GM19463 (cell line): ENCODE measurements at regions not wholly inside any gene's neighbourhood (a gene's known extent, or its start where the extent isn't known, plus 50 kb on each side); places are given as distances from the start of the nearest gene placed in this dataset.
A peak's percentile ranks its signal among the peaks of the same experiment; 100 is the strongest.

Source experiments
- ATAC-seq: cut with Tn5 transposase; IDR thresholded peaks from one replicate; pipeline ENCODE4 v1.9.1; 2021; ENCODE audit warnings: mild to moderate bottlenecking, moderate library complexity; ENCODE audit not compliant: unreplicated experiment

- no peak for ATAC-seq
Observed at GRCh38 chr1:95370691-95371562, 136.9 kb downstream of the RWDD3 start.

GRCh38 chr1:95371666-95372282 lies 137.8 kb downstream of the RWDD3 start:
- no peak for ATAC-seq

GRCh38 chr1:95375174-95375573 lies 141.2 kb downstream of the RWDD3 start:
- no peak for ATAC-seq

GRCh38 chr1:95380909-95381308 lies 146.9 kb downstream of the RWDD3 start:
- no peak for ATAC-seq

- ATAC-seq = peak; percentile 93
Observed at GRCh38 chr1:95382000-95382786, 148.2 kb downstream of the RWDD3 start.

GRCh38 chr1:95383111-95383510 lies 149.1 kb downstream of the RWDD3 start:
- no peak for ATAC-seq

GRCh38 chr1:95384567-95384966 lies 150.6 kb downstream of the RWDD3 start:
- ATAC-seq = no peak

GRCh38 chr1:95386371-95386770 lies 152.4 kb downstream of the RWDD3 start:
- ATAC-seq = no peak

GRCh38 chr1:95386915-95387314 lies 152.9 kb downstream of the RWDD3 start:
- ATAC-seq = no peak

GRCh38 chr1:95388031-95388430 lies 154.0 kb downstream of the RWDD3 start:
- ATAC-seq = no peak

- ATAC-seq = no peak
Observed at GRCh38 chr1:95393434-95393833, 159.4 kb downstream of the RWDD3 start.

- ATAC-seq = no peak
Observed at GRCh38 chr1:95396557-95396956, 162.5 kb downstream of the RWDD3 start.

GRCh38 chr1:95402780-95403179 lies 168.8 kb downstream of the RWDD3 start:
- no peak for ATAC-seq

- no peak for ATAC-seq
Observed at GRCh38 chr1:95406279-95406678, 172.3 kb downstream of the RWDD3 start.

- no peak for ATAC-seq
Observed at GRCh38 chr1:95407131-95407885, 173.3 kb downstream of the RWDD3 start.

GRCh38 chr1:95407886-95408291 lies 173.9 kb downstream of the RWDD3 start:
- ATAC-seq = no peak

GRCh38 chr1:95408507-95409136 lies 174.6 kb downstream of the RWDD3 start:
- ATAC-seq = no peak

- ATAC-seq = no peak
Observed at GRCh38 chr1:95409276-95409675, 175.3 kb downstream of the RWDD3 start.

- ATAC-seq = no peak
Observed at GRCh38 chr1:95409901-95410300, 175.9 kb downstream of the RWDD3 start.

- no peak for ATAC-seq
Observed at GRCh38 chr1:95415146-95415545, 181.1 kb downstream of the RWDD3 start.
